Right lobe of liver (tissue), 4 donors: ENCODE measurements at regions not wholly inside any gene's neighbourhood (a gene's known extent, or its start where the extent isn't known, plus 50 kb on each side); places are given as distances from the start of the nearest gene placed in this dataset.

Experiments
- CTCF ChIP-seq, 4 donors: fragments of 200-600 bp in 3 of 4; fragments of 450-650 bp in 1 of 4; IDR thresholded peaks; one replicate each; pipeline versions ENCODE4 v1.5.1 to v1.8.0; 2016 to 2022; ENCODE audit warnings: antibody characterized with exemption in 4 of 4, mild to moderate bottlenecking in 2 of 4
- POLR2A ChIP-seq: fragments of 450-650 bp; IDR thresholded peaks from one replicate; pipeline ENCODE4 v1.6.1; 2017; ENCODE audit warnings: antibody characterized with exemption, mild to moderate bottlenecking
- donor health status: DM: no; HTN: no; CAD: no.
- donor health status: DM: no; HTN: no; CAD: no.
- donor health status: DM: no; HTN: yes; CAD: no.

GRCh38 chr5:98064118-98064685 is 709.3 kb upstream of the RGMB start:
- TF ChIP-seq CTCF (IDR thresholded peaks at IDR 0.05), result no peak
- no peak for TF ChIP-seq POLR2A
